GM23248 (cell line): ENCODE measurements at regions not wholly inside any gene's neighbourhood (a gene's known extent, or its start where the extent isn't known, plus 50 kb on each side); places are given as distances from the start of the nearest gene placed in this dataset.

Experiments used
- DNase-seq: peaks from one replicate; pipeline ENCODE4 v3.0.0-alpha.2; 2015
- H2AFZ ChIP-seq: fragments of 200-600 bp; sonication (generic); 2 replicates; pipeline ENCODE4 v1.6.1; 2016; ENCODE audit warnings: antibody characterized with exemption
- H3F3A ChIP-seq: fragments of 200-600 bp; sonication (generic); 2 replicates; pipeline ENCODE4 v1.6.1; 2016; ENCODE audit warnings: mild to moderate bottlenecking, antibody characterized with exemption, mixed run types; ENCODE audit not compliant: insufficient read depth
- H3K27ac ChIP-seq: fragments of 200-600 bp; sonication (generic); 2 replicates; pipeline ENCODE4 v1.5.1; 2016; ENCODE audit warnings: mild to moderate bottlenecking
- H3K27me3 ChIP-seq: fragments of 200-600 bp; sonication (generic); replicated peaks from 2 replicates; pipeline ENCODE4 v1.6.1; 2016; ENCODE audit warnings: mild to moderate bottlenecking; ENCODE audit not compliant: insufficient read depth
- H3K36me3 ChIP-seq: fragments of 200-600 bp; sonication (generic); 2 replicates; pipeline ENCODE4 v1.6.1; 2016; ENCODE audit warnings: low read depth, mild to moderate bottlenecking
- H3K4me1 ChIP-seq: fragments of 200-600 bp; sonication (generic); 2 replicates; pipeline ENCODE4 v1.6.1; 2016; ENCODE audit warnings: mild to moderate bottlenecking; ENCODE audit not compliant: insufficient read depth
- H3K4me2 ChIP-seq: fragments of 200-600 bp; sonication (generic); one replicate; pipeline ENCODE4 v1.6.1; 2016; ENCODE audit warnings: mild to moderate bottlenecking; ENCODE audit not compliant: unreplicated experiment
- H3K4me3 ChIP-seq: fragments of 200-600 bp; sonication (generic); 2 replicates; pipeline ENCODE4 v1.5.1; 2016; ENCODE audit warnings: mild to moderate bottlenecking
- H3K79me2 ChIP-seq: fragments of 200-600 bp; sonication (generic); 2 replicates; pipeline ENCODE4 v1.6.1; 2016; ENCODE audit warnings: mild to moderate bottlenecking; ENCODE audit not compliant: insufficient read depth
- H3K9ac ChIP-seq: fragments of 200-600 bp; sonication (generic); 2 replicates; pipeline ENCODE4 v1.6.1; 2016; ENCODE audit warnings: mild to moderate bottlenecking
- H3K9me2 ChIP-seq: fragments of 200-600 bp; sonication (generic); 2 replicates; pipeline ENCODE4 v1.6.1; 2016; ENCODE audit warnings: mixed run types, mild to moderate bottlenecking, moderate library complexity; ENCODE audit not compliant: insufficient read depth
- H3K9me3 ChIP-seq: fragments of 200-600 bp; sonication (generic); one replicate; pipeline ENCODE4 v1.6.1; 2017; ENCODE audit warnings: low read depth
- H4K20me1 ChIP-seq: fragments of 200-600 bp; sonication (generic); 2 replicates; pipeline ENCODE4 v1.6.0; 2016; ENCODE audit not compliant: insufficient read depth
- EZH2 ChIP-seq: fragments of 200-600 bp; sonication (generic); IDR thresholded peaks from 2 replicates; pipeline ENCODE4 v1.6.1; 2018; ENCODE audit warnings: antibody characterized with exemption, mild to moderate bottlenecking; ENCODE audit not compliant: insufficient read depth, poor library complexity, severe bottlenecking
- EZH2phosphoT487 ChIP-seq: fragments of 200-600 bp; sonication (generic); IDR thresholded peaks from 2 replicates; pipeline ENCODE4 v1.6.1; 2018; ENCODE audit warnings: antibody characterized with exemption, moderate library complexity, mild to moderate bottlenecking, low read depth; ENCODE audit not compliant: insufficient read depth
- WGBS, 2 experiments: methylation state at CpG; one replicate each; pipeline ENCODE4 v1.1.6; 2015 to 2017; ENCODE audit warnings: low lambda C conversion rate in 2 of 2, low coverage in 1 of 2; ENCODE audit errors: missing lambda C conversion rate in 2 of 2; 5-methylcytosine and 5-hydroxymethylcytosine counted together
- in situ Hi-C: fragments of 300-500 bp; cut with MboI; formaldehyde crosslinking; loops from 2 replicates; pipeline ENCODE4 v1.15.0; 2020

DNA sequence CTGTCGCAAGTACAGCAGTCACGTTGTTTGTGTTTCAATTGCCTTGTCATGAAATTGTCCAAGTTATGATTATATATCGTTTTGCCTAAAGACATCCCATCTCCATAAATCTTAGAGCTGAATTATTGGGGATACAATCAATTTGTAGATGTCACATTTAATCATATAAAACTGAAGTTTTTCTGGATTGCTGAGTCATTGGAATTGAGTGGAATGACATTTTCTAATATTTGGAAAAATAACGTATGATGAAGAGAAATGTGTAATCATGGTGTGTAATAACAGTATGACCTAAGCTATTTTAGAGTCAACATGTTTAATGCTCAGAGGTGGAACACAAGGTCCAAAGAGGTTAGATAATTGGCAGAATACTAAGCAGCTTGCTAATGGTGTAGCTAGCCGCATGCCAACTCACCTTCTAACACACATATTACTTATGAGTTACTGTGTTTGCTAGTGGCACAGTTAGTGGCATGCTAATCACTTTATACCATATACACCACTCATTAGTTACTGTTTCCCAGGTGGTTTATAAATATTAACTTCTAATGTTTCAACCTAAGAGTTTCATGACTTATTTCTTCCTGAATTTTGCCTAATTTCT, 473.1 kb upstream of the GRAMD2B start:
- 61 to 65% methylated on average over 5 of the region's 5 CpGs for WGBS, 2 experiments
- Histone ChIP-seq H3K27me3 (no peaks in the 10 kb centered on the region), H3K79me2 (no peaks in the 10 kb centered on the region), H3K9ac (no peak overlapping the region), H3K9me3 (no peaks in the 10 kb centered on the region), H3K4me3 (no peak overlapping the region), H3K4me1 (no peaks in the 10 kb centered on the region), H2AFZ (no peak overlapping the region), H4K20me1 (no peaks in the 10 kb centered on the region), H3K4me2 (no peak overlapping the region), H3F3A (no peaks in the 10 kb centered on the region), H3K36me3 (no peaks in the 10 kb centered on the region), H3K27ac (no peak overlapping the region), H3K9me2 (no peaks in the 10 kb centered on the region)
- TF ChIP-seq EZH2phosphoT487 = no peak
- no peak for TF ChIP-seq EZH2
- no peak for DNase-seq
- in situ Hi-C loops = no loop called here

DNA sequence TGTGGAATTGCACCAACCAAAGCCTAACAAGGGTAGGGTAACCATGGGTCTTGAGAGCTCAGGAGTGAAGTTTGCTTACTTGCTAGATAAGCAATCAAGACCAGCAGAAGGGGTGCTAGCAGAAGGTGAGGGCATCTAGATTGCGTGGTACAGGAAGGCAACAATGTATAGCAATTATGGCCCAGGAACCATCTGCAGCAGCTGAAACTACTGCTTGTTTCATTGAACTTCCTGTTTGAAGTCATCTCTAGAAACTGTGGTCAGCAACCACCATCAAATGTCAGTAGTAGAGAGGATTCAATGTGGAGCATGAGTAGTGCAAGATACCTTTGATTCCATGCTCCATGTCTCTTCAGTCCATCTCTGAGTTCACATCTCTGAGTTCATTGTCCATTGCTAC, 462.1 kb upstream of the GRAMD2B start:
- Histone ChIP-seq H3K79me2 (no peaks in the 10 kb centered on the region), H3K4me3 (no peak overlapping the region), H3K27me3 (0 out of 2 replicates have a peak, but pooled peaks cover 4% of the 10 kb centered on the region), H3K9me3 (no peaks in the 10 kb centered on the region), H2AFZ (no peak overlapping the region), H3K4me2 (no peak overlapping the region), H3K27ac (no peak overlapping the region), H4K20me1 (no peaks in the 10 kb centered on the region), H3K4me1 (no peaks in the 10 kb centered on the region), H3K36me3 (no peaks in the 10 kb centered on the region), H3K9ac (no peak overlapping the region), H3K9me2 (no peaks in the 10 kb centered on the region), H3F3A (no peaks in the 10 kb centered on the region)
- in situ Hi-C loops = no loop called here
- DNase-seq = no peak
- 74 to 80% methylated on average over 1 of the region's 1 CpG for WGBS, 2 experiments
- TF ChIP-seq EZH2phosphoT487 (no peak), EZH2 (no peak)

DNA sequence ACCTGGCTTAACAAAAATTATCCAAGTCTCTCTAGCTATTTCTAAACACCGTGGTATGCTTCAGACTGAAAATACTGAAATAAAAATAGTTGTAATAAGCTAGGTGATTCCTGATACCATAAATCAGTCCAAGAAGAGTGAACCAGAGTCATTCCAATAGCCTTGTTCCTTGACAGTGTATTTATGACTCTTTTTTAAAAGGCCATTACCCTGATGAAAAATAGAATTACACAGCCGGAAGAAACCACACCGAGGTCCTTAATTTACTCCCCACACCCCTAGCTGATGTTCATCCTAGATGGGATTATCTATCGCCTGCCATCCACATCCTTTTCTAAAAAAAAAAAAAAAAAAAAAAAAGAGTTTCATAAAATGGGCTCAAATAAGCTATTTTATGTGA, 457.6 kb upstream of the GRAMD2B start:
- Histone ChIP-seq H3K4me3 (no peak overlapping the region), H3K36me3 (no peaks in the 10 kb centered on the region), H3K27me3 (0 out of 2 replicates have a peak, but pooled peaks cover 10% of the 10 kb centered on the region), H3K4me1 (no peaks in the 10 kb centered on the region), H3F3A (no peaks in the 10 kb centered on the region), H3K4me2 (no peak overlapping the region), H2AFZ (no peak overlapping the region), H3K9ac (no peak overlapping the region), H3K9me3 (no peaks in the 10 kb centered on the region), H4K20me1 (no peaks in the 10 kb centered on the region), H3K79me2 (no peaks in the 10 kb centered on the region), H3K27ac (no peak overlapping the region), H3K9me2 (no peaks in the 10 kb centered on the region)
- TF ChIP-seq EZH2 (no peak), EZH2phosphoT487 (no peak)
- no peak for DNase-seq
- in situ Hi-C loops = no loop called here
- WGBS, 2 experiments = 41 to 43% methylated on average over 4 of the region's 4 CpGs

- Histone ChIP-seq H3K9ac (no peak overlapping the region), H3F3A (no peaks in the 10 kb centered on the region), H3K4me1 (no peaks in the 10 kb centered on the region), H3K4me3 (no peak overlapping the region), H3K79me2 (no peaks in the 10 kb centered on the region), H3K27me3 (0 out of 2 replicates have a peak, but pooled peaks cover 12% of the 10 kb centered on the region), H3K4me2 (no peak overlapping the region), H4K20me1 (no peaks in the 10 kb centered on the region), H3K36me3 (no peaks in the 10 kb centered on the region), H3K27ac (no peak overlapping the region), H3K9me2 (no peaks in the 10 kb centered on the region), H3K9me3 (no peaks in the 10 kb centered on the region), H2AFZ (no peak overlapping the region)
- DNase-seq = no peak
- in situ Hi-C loops = no loop called here
- TF ChIP-seq EZH2phosphoT487 (no peak), EZH2 (no peak)
Measured at GRCh38 chr5:125967576-125967975, 455.6 kb upstream of the GRAMD2B start.
